ENCODE measurements at regions not wholly inside any gene's neighbourhood (a gene's known extent, or its start where the extent isn't known, plus 50 kb on each side); places are given as distances from the start of the nearest gene placed in this dataset.

GRCh38 chr10:31120961-31121685 is 89.5 kb upstream of the ZNF438 start:
- H3F3A ChIP-seq (replicated peaks; ENCODE audit: low read depth) = no peaks in the 10 kb centered on the region
- H3K27ac ChIP-seq (ENCODE audit: low read depth) = no peak overlapping the region
- Mint-ChIP-seq H3K4me3 (no peak overlapping the region), H3K27me3 (ENCODE audit: insufficient read depth, low read depth, poor library complexity) (peaks cover 3% of the 10 kb centered on the region), H3K36me3 (ENCODE audit: low read depth) (no peaks in the 10 kb centered on the region), H3K4me1 (no peaks in the 10 kb centered on the region), H3K9me3 (no peaks in the 10 kb centered on the region), H3K27ac (no peak overlapping the region)
- no peak overlapping the region for H3K4me3 ChIP-seq
- H3K9me2 ChIP-seq (ENCODE audit: insufficient read depth) = peaks cover 12% of the 10 kb centered on the region; the same call in 1 of the 2 replicates
- H3K36me3 ChIP-seq (ENCODE audit: insufficient read depth) = no peaks in the 10 kb centered on the region
- H4K20me1 ChIP-seq (replicated peaks; ENCODE audit: insufficient read depth) = no peaks in the 10 kb centered on the region
- DNase-seq (ENCODE audit: low spot score) (no peak), ATAC-seq (no peak)
- H3K4me2 ChIP-seq = no peak overlapping the region
- TF ChIP-seq JUNB (IDR thresholded peaks at IDR 0.05; ENCODE audit: unreplicated experiment) = no peak
- TF ChIP-seq CREB1 (CRISPR knock-in tag; IDR thresholded peaks at IDR 0.05; ENCODE audit: low read depth) = no peak
- no peak for TF ChIP-seq ZNF331 (CRISPR knock-in tag; IDR thresholded peaks at IDR 0.05; ENCODE audit: low read depth)
- TF ChIP-seq EZH2phosphoT487 (IDR thresholded peaks at IDR 0.05; ENCODE audit: unreplicated experiment) = no peak
- no peak for TF ChIP-seq POLR2AphosphoS5 (IDR thresholded peaks at IDR 0.05; ENCODE audit: low read depth)
- no peak for TF ChIP-seq STAT1 (IDR thresholded peaks at IDR 0.05; ENCODE audit: unreplicated experiment)
- no peak for TF ChIP-seq NANOG (IDR thresholded peaks at IDR 0.05; ENCODE audit: borderline replicate concordance)
- TF ChIP-seq, protein P1, sequence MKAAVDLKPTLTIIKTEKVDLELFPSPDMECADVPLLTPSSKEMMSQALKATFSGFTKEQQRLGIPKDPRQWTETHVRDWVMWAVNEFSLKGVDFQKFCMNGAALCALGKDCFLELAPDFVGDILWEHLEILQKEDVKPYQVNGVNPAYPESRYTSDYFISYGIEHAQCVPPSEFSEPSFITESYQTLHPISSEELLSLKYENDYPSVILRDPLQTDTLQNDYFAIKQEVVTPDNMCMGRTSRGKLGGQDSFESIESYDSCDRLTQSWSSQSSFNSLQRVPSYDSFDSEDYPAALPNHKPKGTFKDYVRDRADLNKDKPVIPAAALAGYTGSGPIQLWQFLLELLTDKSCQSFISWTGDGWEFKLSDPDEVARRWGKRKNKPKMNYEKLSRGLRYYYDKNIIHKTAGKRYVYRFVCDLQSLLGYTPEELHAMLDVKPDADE (IDR thresholded peaks at IDR 0.05) = no peak
- TF ChIP-seq ZNF114 (CRISPR knock-in tag; IDR thresholded peaks at IDR 0.05) = no peak
- TF ChIP-seq REST (IDR thresholded peaks at IDR 0.05; ENCODE audit: unreplicated experiment) = no peak
- TF ChIP-seq, protein P2, sequence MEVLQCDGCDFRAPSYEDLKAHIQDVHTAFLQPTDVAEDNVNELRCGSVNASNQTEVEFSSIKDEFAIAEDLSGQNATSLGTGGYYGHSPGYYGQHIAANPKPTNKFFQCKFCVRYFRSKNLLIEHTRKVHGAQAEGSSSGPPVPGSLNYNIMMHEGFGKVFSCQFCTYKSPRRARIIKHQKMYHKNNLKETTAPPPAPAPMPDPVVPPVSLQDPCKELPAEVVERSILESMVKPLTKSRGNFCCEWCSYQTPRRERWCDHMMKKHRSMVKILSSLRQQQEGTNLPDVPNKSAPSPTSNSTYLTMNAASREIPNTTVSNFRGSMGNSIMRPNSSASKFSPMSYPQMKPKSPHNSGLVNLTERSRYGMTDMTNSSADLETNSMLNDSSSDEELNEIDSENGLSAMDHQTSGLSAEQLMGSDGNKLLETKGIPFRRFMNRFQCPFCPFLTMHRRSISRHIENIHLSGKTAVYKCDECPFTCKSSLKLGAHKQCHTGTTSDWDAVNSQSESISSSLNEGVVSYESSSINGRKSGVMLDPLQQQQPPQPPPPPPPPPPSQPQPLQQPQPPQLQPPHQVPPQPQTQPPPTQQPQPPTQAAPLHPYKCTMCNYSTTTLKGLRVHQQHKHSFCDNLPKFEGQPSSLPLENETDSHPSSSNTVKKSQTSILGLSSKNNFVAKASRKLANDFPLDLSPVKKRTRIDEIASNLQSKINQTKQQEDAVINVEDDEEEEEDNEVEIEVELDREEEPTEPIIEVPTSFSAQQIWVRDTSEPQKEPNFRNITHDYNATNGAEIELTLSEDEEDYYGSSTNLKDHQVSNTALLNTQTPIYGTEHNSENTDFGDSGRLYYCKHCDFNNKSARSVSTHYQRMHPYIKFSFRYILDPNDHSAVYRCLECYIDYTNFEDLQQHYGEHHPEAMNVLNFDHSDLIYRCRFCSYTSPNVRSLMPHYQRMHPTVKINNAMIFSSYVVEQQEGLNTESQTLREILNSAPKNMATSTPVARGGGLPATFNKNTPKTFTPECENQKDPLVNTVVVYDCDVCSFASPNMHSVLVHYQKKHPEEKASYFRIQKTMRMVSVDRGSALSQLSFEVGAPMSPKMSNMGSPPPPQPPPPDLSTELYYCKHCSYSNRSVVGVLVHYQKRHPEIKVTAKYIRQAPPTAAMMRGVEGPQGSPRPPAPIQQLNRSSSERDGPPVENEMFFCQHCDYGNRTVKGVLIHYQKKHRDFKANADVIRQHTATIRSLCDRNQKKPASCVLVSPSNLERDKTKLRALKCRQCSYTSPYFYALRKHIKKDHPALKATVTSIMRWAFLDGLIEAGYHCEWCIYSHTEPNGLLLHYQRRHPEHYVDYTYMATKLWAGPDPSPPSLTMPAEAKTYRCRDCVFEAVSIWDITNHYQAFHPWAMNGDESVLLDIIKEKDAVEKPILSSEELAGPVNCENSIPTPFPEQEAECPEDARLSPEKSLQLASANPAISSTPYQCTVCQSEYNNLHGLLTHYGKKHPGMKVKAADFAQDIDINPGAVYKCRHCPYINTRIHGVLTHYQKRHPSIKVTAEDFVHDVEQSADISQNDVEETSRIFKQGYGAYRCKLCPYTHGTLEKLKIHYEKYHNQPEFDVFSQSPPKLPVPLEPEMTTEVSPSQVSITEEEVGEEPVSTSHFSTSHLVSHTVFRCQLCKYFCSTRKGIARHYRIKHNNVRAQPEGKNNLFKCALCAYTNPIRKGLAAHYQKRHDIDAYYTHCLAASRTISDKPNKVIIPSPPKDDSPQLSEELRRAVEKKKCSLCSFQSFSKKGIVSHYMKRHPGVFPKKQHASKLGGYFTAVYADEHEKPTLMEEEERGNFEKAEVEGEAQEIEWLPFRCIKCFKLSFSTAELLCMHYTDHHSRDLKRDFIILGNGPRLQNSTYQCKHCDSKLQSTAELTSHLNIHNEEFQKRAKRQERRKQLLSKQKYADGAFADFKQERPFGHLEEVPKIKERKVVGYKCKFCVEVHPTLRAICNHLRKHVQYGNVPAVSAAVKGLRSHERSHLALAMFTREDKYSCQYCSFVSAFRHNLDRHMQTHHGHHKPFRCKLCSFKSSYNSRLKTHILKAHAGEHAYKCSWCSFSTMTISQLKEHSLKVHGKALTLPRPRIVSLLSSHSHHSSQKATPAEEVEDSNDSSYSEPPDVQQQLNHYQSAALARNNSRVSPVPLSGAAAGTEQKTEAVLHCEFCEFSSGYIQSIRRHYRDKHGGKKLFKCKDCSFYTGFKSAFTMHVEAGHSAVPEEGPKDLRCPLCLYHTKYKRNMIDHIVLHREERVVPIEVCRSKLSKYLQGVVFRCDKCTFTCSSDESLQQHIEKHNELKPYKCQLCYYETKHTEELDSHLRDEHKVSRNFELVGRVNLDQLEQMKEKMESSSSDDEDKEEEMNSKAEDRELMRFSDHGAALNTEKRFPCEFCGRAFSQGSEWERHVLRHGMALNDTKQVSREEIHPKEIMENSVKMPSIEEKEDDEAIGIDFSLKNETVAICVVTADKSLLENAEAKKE (CRISPR knock-in tag; IDR thresholded peaks at IDR 0.05) = no peak
- TF ChIP-seq CTCF (conservative IDR thresholded peaks at IDR 0.05; ENCODE audit: low read depth in 2 of 2) = no peak
- TF ChIP-seq EZH2 (IDR thresholded peaks at IDR 0.05; ENCODE audit: low read depth, unreplicated experiment) = no peak
- H3K27me3 ChIP-seq (ENCODE audit: insufficient read depth) = no peaks in the 10 kb centered on the region
- H3K4me1 ChIP-seq (ENCODE audit: insufficient read depth) = no peaks in the 10 kb centered on the region
- no peaks in the 10 kb centered on the region for H3K79me2 ChIP-seq (replicated peaks; ENCODE audit: insufficient read depth)
- no peak overlapping the region for H2AFZ ChIP-seq
